Suprapubic skin (tissue), 4 donors: ENCODE measurements at regions not wholly inside any gene's neighbourhood (a gene's known extent, or its start where the extent isn't known, plus 50 kb on each side); places are given as distances from the start of the nearest gene placed in this dataset.
A peak's percentile ranks its signal among the peaks of the same experiment; 100 is the strongest.

ENCODE experiments used
- DNase-seq, 2 donors: peaks; one replicate each; pipeline ENCODE4 v3.0.0-alpha.2; 2019; ENCODE audit warnings: low spot score in 2 of 2
- H3K27ac ChIP-seq: fragments of 200-600 bp; sonication (generic); one replicate; pipeline ENCODE4 v1.5.1; 2019
- H3K27me3 ChIP-seq: fragments of 200-600 bp; sonication (generic); one replicate; pipeline ENCODE4 v1.5.1; 2019
- H3K36me3 ChIP-seq: fragments of 200-600 bp; sonication (generic); one replicate; pipeline ENCODE4 v1.5.1; 2019
- H3K4me1 ChIP-seq: fragments of 200-600 bp; sonication (generic); one replicate; pipeline ENCODE4 v1.5.1; 2019
- H3K4me3 ChIP-seq: fragments of 200-600 bp; sonication (generic); one replicate; pipeline ENCODE4 v1.5.1; 2019; ENCODE audit warnings: mild to moderate bottlenecking
- H3K9me3 ChIP-seq: fragments of 200-600 bp; sonication (generic); one replicate; pipeline ENCODE4 v1.5.1; 2019
- EP300 ChIP-seq: sonication (generic); formaldehyde crosslinking; IDR thresholded peaks from one replicate; pipeline ENCODE4 v1.6.1; 2017; ENCODE audit warnings: antibody characterized with exemption
- POLR2A ChIP-seq, 2 donors: fragments of 450-650 bp; IDR thresholded peaks; one replicate each; pipeline ENCODE4 v1.6.1; 2017; ENCODE audit warnings: antibody characterized with exemption in 2 of 2, mild to moderate bottlenecking in 2 of 2, moderate library complexity in 2 of 2
- POLR2AphosphoS5 ChIP-seq, 3 donors: sonication (generic); formaldehyde crosslinking; IDR thresholded peaks; one replicate each; pipeline ENCODE4 v1.6.1; 2017; ENCODE audit warnings: antibody characterized with exemption in 3 of 3
- WGBS: methylation state at CpG from one replicate; pipeline ENCODE4 v1.1.5; 2018; 5-methylcytosine and 5-hydroxymethylcytosine counted together
- TF ChIP-seq, protein P1 (sequence below), 2 donors: fragments of 200-600 bp in 1 of 2; fragments of 450-650 bp in 1 of 2; sonication (generic) in 1 of 2; IDR thresholded peaks; one replicate each; pipeline ENCODE4 v1.5.1; 2016 to 2019; ENCODE audit warnings: antibody characterized with exemption in 2 of 2, mild to moderate bottlenecking in 1 of 2, moderate library complexity in 1 of 2

DNA sequence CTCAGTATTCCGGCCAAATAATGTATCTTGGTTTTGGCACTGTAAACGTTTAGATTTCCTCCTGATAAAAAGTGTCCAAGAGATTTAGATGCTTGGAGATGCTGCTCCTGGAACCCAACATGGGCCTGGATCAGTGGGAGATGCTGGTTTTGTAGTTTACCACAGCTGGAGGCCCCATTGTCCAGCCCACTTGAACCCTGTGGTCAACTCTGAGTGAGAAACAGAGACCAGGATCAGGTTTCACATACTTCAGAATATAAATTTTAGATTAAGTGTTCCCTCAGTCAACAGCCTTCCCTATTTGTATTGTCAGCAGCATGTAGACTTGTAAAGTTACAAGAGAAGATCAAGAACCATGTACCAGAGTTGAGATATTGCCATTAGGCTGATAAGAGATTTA lies 144.7 kb upstream of the C9orf72 start:
- no peaks in the 10 kb centered on the region for H3K36me3 ChIP-seq
- DNase-seq, result no peak
- TF ChIP-seq, protein P1, sequence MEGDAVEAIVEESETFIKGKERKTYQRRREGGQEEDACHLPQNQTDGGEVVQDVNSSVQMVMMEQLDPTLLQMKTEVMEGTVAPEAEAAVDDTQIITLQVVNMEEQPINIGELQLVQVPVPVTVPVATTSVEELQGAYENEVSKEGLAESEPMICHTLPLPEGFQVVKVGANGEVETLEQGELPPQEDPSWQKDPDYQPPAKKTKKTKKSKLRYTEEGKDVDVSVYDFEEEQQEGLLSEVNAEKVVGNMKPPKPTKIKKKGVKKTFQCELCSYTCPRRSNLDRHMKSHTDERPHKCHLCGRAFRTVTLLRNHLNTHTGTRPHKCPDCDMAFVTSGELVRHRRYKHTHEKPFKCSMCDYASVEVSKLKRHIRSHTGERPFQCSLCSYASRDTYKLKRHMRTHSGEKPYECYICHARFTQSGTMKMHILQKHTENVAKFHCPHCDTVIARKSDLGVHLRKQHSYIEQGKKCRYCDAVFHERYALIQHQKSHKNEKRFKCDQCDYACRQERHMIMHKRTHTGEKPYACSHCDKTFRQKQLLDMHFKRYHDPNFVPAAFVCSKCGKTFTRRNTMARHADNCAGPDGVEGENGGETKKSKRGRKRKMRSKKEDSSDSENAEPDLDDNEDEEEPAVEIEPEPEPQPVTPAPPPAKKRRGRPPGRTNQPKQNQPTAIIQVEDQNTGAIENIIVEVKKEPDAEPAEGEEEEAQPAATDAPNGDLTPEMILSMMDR (IDR thresholded peaks at IDR 0.05), result no peak
- TF ChIP-seq EP300 (no peak), POLR2AphosphoS5 (IDR thresholded peaks at IDR 0.05) (no peak), POLR2A (IDR thresholded peaks at IDR 0.05) (no peak)
- H3K4me3 ChIP-seq, result no peak overlapping the region
- H3K4me1 ChIP-seq, result no peaks in the 10 kb centered on the region
- no peaks in the 10 kb centered on the region for H3K9me3 ChIP-seq
- 65% methylated on average over 2 of the region's 2 CpGs for WGBS
- H3K27me3 ChIP-seq, result no peaks in the 10 kb centered on the region
- no peak overlapping the region for H3K27ac ChIP-seq

DNA sequence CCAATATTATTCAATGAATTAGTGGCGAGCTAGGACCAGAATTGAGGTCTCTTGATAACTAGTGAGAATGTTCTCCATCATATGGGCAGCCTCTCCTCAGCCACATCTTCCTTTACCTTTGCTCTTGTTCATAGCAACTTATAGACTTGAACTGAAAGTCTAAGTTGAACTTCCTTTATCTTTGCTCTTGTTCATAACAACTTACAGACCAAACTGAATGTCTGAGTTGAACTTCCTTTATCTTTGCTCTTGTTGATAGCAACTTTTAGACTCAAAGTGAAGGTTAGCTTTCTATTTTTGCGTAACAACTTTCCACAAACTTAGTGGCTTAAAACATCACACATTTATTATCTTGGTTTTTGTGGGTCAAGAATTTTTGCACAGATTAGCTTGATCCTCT lies 146.4 kb upstream of the C9orf72 start:
- Histone ChIP-seq H3K9me3 (no peaks in the 10 kb centered on the region), H3K27me3 (no peaks in the 10 kb centered on the region), H3K27ac (no peak overlapping the region), H3K4me3 (no peak overlapping the region), H3K4me1 (no peaks in the 10 kb centered on the region), H3K36me3 (no peaks in the 10 kb centered on the region)
- TF ChIP-seq, protein P1 (IDR thresholded peaks at IDR 0.05), result no peak
- TF ChIP-seq EP300 (no peak), POLR2A (IDR thresholded peaks at IDR 0.05) (no peak), POLR2AphosphoS5 (IDR thresholded peaks at IDR 0.05) (no peak)
- WGBS, result 84% methylated on average over 2 of the region's 2 CpGs
- DNase-seq, result no peak

DNA sequence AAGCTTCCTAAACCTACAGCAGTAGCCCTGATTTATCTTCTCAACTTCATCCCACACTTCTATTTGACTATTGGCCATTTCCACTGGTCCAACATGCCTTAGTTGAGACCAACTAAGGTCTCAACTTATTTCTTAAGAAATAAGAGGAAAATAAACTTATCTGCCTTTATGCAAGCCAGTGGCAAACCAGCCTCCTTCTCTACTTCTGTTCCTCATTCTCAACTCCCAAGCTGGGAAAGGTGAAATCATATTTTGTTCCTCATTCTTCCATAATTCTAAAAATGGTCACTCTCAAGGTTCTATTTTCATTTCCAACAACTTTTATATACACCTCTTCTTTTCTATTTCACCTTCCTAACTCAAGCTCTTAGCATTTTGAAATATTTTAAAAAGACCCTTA lies 149.6 kb upstream of the C9orf72 start:
- TF ChIP-seq EP300 (no peak), POLR2AphosphoS5 (IDR thresholded peaks at IDR 0.05) (no peak), POLR2A (IDR thresholded peaks at IDR 0.05) (no peak)
- TF ChIP-seq, protein P1 (IDR thresholded peaks at IDR 0.05), result no peak
- no peaks in the 10 kb centered on the region for H3K27me3 ChIP-seq
- H3K4me1 ChIP-seq, result peaks cover 6% of the 10 kb centered on the region
- no peaks in the 10 kb centered on the region for H3K9me3 ChIP-seq
- H3K27ac ChIP-seq, result no peak overlapping the region
- no peaks in the 10 kb centered on the region for H3K36me3 ChIP-seq
- H3K4me3 ChIP-seq, result no peak overlapping the region
- no peak for DNase-seq

DNA sequence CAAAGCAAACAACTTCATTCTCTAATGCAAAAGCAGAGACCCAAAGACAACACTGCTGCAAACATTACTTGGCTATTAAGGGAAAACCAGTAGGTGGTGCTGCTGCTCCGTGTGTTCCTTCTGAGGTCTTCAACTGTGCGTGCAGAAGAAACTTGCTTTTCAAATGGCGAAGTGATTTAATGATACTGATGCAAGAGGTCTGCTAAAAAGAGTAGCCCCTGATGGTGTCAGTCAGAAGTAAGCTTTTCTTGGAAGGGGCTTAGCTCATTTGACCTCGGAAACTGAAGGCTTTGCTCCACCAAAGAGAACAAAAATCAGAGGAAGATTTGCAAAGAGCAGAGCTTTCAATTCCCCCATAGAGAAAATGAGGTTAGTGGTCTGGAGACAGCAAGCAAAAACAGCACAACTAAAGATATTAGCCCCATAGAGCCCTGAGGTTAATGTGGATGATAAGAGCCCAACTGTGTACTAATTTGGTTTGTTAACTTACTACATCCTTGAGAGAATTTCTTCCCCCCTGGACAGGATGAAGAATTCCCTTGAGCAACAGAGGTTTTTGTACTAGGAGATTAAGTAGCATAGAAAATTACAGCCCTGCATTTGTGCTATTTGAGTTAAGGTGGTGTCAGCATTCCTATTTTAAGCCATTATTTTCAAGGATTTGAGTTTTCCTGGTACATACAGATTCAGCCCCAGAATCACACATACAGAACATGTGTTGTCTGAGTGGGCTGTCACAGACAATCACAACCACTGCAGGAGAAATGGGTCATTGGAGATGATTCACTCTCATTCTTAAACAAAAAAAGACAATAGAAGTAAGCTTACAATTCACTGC lies 153.2 kb upstream of the C9orf72 start:
- no peaks in the 10 kb centered on the region for H3K36me3 ChIP-seq
- 2% methylated on average over 4 of the region's 4 CpGs for WGBS
- TF ChIP-seq POLR2AphosphoS5 (IDR thresholded peaks at IDR 0.05), result no peak
- no peak for TF ChIP-seq EP300
- no peak for TF ChIP-seq POLR2A (IDR thresholded peaks at IDR 0.05)
- TF ChIP-seq, protein P1 (IDR thresholded peaks at IDR 0.05), result peak in 1 of 2 donors; percentile 70
- peaks cover 6% of the 10 kb centered on the region for H3K4me1 ChIP-seq
- H3K27ac ChIP-seq, result no peak overlapping the region
- no peak overlapping the region for H3K4me3 ChIP-seq
- no peaks in the 10 kb centered on the region for H3K9me3 ChIP-seq
- no peaks in the 10 kb centered on the region for H3K27me3 ChIP-seq
- DNase-seq, result no peak

DNA sequence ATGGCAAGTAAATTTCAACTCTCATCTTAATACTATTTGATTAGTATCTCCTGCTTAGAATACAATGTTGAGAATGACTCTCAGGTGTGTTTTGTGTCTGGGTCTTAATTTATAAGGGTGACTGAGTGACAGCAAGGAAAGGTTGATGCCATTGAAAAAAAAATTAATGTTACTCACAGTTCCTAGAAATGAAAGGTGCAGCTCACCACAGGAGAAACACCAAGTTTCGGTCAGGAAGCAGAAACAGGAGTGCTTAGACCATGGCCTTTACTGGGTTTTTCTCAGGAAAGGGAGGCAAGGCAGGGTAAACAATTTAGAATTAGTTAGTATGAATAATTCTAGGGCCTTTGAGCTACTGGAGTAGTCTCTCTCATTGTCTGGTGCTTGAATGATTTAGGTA lies 159.2 kb upstream of the C9orf72 start:
- Histone ChIP-seq H3K4me1 (no peaks in the 10 kb centered on the region), H3K9me3 (no peaks in the 10 kb centered on the region), H3K27me3 (no peaks in the 10 kb centered on the region), H3K27ac (no peak overlapping the region), H3K36me3 (no peaks in the 10 kb centered on the region), H3K4me3 (no peak overlapping the region)
- TF ChIP-seq POLR2AphosphoS5 (IDR thresholded peaks at IDR 0.05) (no peak), EP300 (no peak), POLR2A (IDR thresholded peaks at IDR 0.05) (no peak)
- TF ChIP-seq, protein P1 (IDR thresholded peaks at IDR 0.05), result no peak
- WGBS, result 83% methylated on average over 1 of the region's 1 CpG
- no peak for DNase-seq
